Right lobe of liver (tissue), 4 donors: ENCODE measurements at regions not wholly inside any gene's neighbourhood (a gene's known extent, or its start where the extent isn't known, plus 50 kb on each side); places are given as distances from the start of the nearest gene placed in this dataset.

ENCODE experiments used
- CTCF ChIP-seq, 4 donors: fragments of 200-600 bp in 3 of 4; fragments of 450-650 bp in 1 of 4; IDR thresholded peaks; one replicate each; pipeline versions ENCODE4 v1.5.1 to v1.8.0; 2016 to 2022; ENCODE audit warnings: antibody characterized with exemption in 4 of 4, mild to moderate bottlenecking in 2 of 4
- POLR2A ChIP-seq: fragments of 450-650 bp; IDR thresholded peaks from one replicate; pipeline ENCODE4 v1.6.1; 2017; ENCODE audit warnings: antibody characterized with exemption, mild to moderate bottlenecking
- donor health status: DM: no; HTN: no; CAD: no.
- donor health status: DM: no; HTN: no; CAD: no.
- donor health status: DM: no; HTN: yes; CAD: no.

GRCh38 chr15:88736204-88736603 lies 67.0 kb upstream of the ACAN start:
- TF ChIP-seq CTCF (IDR thresholded peaks at IDR 0.05): no peak
- no peak for TF ChIP-seq POLR2A
